ENCODE measurements at regions not wholly inside any gene's neighbourhood (a gene's known extent, or its start where the extent isn't known, plus 50 kb on each side); places are given as distances from the start of the nearest gene placed in this dataset.

GRCh38 chr11:33471541-33471940 is 214.4 kb downstream of the HIPK3 start:
- TF ChIP-seq CTCF (IDR thresholded peaks at IDR 0.05) = no peak
- no peak for TF ChIP-seq EZH2 (IDR thresholded peaks at IDR 0.05; ENCODE audit: borderline replicate concordance, insufficient read depth, low read depth, low read length, poor library complexity, severe bottlenecking)

Measured in B cell (primary cell).